DMS 273 (cell line): ENCODE measurements at regions not wholly inside any gene's neighbourhood (a gene's known extent, or its start where the extent isn't known, plus 50 kb on each side); places are given as distances from the start of the nearest gene placed in this dataset.
"Not testable (repeated sequence)": the region's sequence is repeated elsewhere in the genome, so short reads cannot be mapped to it uniquely, and the experiment has no call there.

Experiments
- DNase-seq: peaks from one replicate; lab custom pipeline; 2025; ENCODE audit not compliant: unreplicated experiment; lab: John Stamatoyannopoulos, UW

DNA sequence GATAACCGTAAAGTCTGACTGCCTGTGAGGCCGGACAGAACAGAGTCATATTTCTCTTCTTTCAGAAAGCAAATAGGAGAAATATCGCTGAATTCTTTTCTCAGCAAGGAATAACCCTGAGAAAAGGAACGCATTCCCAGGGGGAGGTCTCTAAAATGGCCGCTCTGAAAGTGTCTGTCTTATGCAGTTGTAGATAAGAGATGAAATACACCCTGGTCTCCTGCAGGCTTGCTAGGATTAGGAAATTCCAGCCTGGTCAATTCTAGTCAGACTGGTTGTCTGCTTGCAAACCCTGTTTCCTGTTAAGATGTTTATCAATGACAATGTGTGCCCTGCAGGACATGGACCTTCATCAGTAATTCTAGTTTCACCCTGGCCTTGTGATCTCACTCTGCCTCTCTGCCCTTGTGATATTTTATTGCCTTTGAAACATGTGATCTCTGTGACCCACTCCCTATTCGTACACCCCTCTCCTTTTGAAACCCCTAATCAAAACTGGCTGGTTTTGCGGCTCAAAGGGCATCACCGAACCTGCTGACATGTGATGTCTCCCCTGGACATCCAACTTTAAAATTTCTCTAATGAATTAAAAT, 934.8 kb upstream of the SPRY2 start:
- peak; percentile 14 for DNase-seq

DNA sequence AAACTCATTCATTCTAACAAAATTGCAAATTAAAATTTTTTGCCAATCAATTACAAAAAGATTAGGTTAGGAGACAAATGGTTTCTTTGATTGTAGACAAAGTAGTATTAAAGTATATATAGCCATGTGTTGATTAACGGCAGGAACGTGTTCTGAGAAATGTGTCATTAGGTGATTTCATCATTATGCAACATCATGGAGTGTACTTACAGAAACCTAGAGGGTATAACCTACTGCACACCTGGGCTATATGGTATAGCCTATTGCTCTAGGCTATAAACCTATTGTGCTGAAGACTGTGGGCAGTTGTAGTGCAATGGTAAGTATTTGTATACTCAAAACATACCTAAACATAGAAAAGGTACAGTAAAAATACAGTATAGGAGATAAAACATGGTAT, 906.8 kb upstream of the SPRY2 start:
- no peak for DNase-seq

DNA sequence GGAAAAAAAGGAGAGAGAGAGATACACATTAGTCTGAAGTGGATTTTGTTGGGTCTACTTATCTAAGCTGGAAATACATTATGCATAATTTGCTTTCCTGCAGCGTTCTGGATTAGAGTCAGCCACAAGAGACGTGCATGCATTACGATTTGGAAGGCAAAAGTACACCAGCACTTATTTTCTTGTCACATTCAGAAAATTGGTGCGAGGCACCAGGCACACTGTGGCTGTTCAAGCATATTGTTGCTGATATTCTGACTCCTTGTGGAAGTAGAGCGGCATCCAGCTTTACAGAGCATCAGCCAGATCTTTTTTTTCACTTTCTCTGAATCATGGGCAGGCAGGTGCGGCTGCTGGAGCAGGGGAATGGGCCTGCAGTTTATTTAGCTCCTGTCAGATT, 905.6 kb upstream of the SPRY2 start:
- DNase-seq: no peak

DNA sequence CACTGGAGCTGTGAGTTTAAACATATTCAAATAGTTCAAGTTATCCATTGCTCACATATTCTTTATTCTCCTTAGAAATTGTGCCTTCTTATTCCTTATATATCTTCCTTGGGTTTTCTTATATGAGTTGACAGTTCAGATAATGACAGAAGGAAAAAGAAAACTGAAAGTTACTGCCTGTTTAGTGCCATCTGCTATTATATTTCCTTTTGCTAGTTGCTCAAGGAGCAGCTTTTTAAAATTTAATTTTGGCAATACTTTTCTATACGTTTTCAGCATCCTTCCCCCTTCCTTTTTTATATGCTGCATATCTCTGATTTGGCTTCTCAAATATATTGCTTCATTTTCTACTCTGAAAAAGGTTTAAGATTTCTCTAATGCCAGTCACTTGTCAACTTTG, 903.1 kb upstream of the SPRY2 start:
- DNase-seq: no peak

DNA sequence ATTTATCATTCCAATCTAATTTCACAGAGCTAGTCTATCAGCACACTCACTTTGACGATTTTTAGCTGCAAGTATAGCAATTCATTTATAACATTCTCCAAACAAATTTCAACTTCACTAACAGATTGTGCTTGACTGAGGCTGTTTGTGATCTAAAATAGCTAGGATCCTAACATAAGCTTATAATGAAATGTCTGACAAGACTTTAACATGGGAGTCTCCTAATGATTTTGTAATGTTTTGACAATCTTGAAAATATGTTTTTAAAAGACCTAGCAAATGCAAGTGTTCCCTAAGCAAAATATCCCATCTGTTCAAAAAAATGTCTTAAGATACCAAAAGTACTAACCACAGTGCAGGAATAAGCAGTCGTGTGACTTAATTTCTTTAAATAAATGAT, 889.5 kb upstream of the SPRY2 start:
- DNase-seq: no peak

DNA sequence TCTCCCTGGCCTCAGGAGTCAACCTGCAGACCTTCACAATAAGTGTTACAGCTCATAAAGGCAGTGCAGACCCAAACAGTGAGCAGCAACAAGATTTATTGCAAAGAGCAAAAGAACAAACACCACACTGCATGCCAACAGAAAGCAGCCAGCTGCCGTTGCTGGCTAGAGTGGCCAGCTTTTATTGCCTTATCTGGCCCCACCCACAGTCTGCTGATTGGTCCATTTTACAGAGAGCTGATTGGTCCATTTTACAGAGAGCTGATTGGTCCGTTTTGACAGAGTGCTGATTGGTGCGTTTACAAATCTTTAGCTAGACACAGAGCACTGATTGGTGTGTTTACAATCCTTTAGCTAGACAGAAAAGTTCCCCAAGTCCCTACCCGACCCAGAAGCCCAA, 885.9 kb upstream of the SPRY2 start:
- not testable (repeated sequence) for DNase-seq

DNA sequence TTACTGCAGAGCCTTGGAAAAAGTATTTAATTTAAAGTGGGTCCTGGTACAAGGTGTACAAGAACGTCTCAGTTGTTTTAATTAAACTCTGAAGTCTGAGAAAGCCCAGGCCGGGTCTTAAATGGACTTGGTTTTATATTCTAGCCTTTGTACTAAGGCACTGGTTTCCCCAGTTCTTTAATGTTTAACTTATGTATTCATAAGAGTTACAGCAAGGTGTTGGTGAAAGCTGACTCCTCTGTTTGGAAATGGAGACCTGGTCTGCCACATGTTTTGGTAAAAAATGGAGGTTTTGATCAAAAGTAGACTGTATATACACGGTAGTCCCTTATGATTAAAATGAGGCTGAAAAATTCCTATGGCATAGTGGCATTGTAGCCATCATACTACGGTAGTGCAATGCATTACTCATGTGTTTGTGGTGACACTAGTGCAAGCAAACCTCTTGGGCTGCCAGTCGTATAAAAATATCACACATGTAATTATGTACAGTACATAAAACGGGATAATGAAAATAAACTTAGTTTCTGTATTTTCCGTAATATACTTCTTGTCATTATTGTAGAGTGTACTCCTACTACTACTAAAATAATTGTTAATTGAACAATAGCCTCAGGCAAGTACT, 883.4 kb upstream of the SPRY2 start:
- DNase-seq: no peak

DNA sequence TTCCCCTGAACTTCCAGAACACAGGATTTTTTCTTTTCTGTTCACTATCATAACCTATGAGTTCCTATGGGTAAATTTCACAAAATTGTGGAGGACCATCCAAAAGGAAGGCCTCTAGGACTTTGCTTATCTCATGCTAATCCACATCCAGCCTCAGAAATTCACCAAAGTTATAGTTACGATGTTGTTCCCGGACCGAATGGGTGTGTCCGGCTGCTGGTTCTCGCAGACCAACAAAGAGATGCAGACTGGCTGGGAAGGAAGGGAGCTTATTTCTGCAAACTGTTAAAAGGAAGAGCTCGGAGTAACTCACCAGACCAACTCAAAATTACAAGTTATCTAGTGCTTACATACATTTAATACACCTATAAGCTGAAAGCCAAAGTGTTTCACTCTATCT, 882.9 kb upstream of the SPRY2 start:
- DNase-seq: no peak

DNA sequence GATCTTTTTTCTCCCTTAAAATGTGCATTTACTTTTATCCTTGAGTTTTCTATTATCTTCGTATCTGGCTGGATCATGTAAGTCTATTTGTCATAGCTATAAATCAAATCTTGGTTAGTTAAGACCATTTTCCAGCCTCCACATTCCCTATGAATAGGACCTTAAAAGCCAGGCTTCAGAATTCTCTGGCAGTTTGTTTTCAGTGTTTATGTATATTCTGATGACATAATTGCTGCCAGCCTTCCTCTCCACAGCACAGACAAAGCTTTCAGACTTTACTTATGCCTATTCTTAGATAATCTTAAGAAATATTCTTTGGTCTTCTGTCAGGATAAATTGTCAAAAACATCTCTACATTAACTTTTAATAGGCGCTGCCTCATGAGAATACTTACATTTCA, 870.8 kb upstream of the SPRY2 start:
- DNase-seq: no peak

DNA sequence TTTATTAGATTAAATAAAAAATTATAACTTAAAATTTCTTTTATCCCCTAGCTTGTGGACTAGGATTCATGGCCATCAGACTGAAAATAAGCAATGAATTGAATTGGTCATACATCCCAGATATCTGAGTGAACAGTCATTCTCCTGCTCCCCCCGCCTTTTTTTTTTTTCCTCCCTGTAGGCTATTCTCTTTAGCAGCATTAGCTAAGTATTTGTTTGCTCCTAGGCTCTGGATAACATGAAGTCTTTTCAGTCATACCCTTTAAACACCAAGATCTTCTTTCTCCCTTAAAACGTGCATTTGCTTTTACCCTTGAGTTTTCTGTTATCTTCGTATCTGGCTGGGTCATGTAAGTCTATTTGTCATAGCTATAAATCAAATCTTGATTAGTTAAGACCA, 866.7 kb upstream of the SPRY2 start:
- no peak for DNase-seq

DNA sequence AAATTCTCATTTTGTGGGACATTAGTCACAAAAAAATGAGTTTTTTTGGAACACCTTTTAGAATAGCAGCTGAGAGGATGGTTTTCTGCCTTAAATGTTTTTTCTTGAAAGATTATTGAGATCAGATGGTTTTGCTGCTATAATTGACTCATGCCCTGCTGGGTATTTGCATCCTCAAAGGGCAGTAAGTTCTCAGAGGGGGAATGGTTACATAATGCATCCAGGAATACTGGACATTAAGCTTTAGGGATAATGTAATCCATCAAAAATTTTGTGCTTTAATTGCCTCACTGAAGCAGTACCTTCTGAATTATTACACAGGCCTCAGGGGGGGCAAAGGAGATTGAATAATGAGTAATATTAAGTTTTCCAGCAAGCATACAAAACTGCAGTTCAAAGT, 866.3 kb upstream of the SPRY2 start:
- no peak for DNase-seq

DNA sequence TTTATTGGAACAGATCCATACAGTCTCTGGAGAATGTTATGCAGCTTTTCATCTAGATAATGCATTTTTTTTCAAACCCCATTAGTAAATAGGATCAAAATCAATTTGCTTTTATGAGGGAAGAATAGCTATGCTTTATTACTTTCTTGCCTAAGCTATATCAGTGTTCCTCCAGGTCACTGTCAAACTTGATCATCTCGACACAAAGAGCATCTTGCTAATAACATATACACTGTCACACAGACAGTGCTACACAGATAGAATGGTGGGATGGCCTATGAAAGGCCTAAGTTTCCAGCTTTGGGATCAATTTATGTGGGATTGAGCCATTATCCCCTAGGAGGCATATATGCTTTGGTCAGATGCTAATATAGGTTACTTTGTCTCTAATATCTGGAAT, 862.9 kb upstream of the SPRY2 start:
- no peak for DNase-seq

DNA sequence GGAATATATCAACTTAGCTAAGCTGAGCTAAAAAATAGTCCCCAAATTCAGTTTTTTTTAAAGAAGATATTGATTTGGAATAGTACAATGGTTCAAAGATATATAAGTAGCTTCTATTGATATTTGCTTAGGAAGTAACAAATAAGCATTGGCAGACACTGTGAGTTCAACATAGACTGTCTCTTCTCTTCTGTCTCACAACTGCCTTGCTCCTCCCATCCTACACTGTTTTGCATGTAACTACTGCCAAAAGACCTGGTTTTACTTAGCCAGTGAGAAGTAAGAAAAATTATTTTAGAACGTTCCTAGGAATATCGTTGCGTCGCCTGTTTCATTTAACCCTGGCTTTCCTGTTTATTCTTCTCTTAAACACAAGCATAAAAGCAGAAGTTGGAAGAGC, 859.0 kb upstream of the SPRY2 start:
- no peak for DNase-seq

DNA sequence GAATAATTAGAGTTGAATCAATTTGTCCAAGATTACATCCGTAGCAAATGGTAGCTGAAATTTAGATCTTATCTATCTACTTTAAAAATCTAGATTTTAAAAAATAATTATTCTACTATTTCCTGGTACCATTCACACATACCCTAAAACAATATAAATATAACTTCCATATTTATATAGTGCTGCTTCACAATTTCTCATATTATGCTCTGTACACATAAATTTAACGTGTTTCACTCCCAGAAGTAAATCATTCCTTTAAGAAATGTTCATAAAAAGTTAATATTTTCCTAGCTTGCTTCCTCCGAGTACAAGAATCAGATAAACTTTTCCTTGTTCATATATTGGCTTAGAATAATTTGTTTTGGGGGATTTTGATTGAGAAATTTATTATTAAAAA, 857.0 kb upstream of the SPRY2 start:
- DNase-seq: no peak

DNA sequence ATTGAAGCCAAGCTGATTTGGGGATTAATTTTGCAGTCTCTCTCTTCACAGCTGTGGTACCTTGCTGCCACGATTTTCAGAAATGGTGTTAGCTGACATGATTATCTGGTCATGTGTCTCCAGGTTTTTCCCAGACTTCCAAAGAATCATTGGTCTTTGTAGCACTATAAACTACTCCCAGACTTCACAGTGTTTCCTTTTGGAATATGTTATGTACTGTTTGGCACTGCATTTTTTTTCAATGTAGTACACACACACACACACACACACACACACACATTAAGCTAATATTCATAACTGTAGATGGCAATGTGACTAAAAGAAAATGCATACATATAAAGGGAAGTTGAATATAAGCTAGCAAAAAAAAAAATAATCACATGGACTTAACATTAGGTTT, 856.6 kb upstream of the SPRY2 start:
- no peak for DNase-seq

DNA sequence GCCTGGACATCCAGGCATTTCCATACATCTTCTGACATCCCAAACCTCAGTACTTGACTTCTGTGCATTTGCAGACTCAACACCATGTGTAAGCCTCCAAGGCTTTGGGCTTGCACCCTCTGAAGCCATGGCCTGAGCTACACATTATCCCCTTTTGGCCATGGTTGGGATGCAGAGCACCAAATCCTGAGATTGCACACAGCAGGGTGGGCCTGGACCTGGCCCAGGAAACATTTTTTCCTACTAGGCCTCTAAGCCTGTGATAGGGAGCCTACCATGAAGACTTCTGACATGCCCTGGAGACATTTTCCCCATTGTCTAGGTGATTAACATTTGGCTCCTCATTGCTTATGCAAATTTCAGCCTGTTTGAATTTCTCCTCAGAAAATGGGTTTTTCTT, 853.4 kb upstream of the SPRY2 start:
- no peak for DNase-seq

DNA sequence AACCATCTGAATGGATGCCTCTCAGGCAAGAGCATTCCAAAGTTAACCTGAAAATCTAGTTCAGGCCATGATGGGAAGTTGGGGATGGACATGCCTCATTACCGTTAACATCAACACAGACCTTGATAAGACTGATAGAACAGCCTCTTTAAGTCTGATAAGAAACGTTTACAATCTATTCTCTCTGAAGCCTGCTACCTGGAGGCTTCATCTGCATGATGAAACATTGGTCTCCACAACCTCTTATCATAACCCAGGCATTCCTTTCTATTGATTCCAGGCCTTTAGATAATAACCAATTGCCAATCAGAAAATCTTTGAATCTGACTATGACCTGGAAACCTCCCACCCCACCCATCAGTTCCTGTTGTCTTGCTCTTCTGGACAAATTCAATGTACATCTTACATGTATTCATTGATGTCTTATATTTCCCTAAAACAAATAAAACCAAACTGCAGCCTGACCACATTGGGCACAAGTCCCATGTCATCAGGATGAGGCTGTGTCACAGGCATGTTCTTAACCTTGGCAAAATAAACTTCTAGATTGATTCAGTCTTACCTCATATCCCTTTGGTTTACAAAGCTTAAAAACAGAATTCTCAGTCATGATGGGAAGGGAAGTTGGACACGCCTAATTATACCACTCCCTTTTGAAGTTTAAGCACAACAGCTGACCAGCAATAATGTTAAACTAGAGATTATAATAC, 843.8 kb upstream of the SPRY2 start:
- DNase-seq: no peak

DNA sequence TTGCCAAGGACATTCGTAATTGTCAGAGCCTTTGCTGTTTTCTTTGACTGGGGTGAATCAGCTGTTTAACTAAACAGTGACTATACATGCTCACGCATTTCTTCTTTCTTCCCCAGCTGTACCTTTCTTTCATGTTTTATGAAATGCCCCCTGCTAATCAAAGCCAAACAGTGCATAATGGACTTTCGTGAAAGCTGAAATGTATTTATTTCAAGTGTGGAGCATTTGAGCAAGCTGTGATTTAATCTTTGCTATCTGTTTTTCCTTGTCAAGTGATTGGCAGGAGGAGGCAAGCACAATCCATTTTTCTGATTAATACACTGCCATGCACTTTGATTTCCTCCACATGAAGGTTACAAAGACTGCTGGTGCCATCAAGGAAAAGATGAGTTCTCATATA, 831.7 kb upstream of the SPRY2 start:
- DNase-seq: no peak

DNA sequence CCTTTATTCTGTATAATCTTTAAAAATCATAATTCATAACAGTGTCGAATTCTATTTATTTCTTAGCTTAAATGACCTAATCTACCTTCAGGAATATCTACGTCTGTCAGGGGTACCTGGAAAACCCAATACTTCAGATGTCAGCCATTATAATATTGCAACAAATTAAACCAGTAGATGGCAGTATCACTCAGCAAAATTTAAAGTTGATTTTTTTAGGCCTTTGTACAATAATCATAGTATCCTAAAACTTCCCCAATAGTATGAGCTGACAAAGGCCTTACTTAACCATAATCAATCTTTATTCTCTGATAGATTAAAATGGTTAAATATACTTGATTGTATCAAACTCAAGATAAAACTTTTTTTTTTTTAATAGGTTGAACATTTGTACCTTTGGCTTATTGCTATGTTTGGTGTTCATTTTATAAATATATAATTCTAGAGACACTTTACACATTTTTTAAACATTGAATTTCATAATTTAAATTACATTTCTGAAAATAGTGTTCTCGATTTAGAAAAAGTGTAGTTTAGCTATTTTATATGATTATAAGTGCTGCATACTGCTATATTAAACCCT, 830.2 kb upstream of the SPRY2 start:
- peak; percentile 42 for DNase-seq

DNA sequence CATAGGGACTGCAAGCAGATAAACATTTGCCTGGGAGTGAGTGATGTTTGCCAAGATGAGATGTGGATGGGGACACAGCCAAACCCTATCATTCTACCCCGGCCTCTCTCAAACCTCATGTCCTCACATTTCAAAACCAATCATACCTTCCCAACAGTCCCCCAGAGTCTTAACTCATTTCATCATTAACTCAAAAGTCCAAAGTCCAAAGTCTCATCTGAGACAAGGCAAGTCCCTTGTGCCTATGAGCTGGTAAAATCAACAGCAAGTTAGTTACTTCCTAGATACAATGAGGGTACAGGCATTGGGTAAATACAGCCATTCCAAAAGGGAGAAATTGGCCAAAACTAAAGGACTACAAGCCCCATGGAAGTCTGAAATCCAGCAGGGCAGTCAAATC, 822.9 kb upstream of the SPRY2 start:
- not testable (repeated sequence) for DNase-seq

DNA sequence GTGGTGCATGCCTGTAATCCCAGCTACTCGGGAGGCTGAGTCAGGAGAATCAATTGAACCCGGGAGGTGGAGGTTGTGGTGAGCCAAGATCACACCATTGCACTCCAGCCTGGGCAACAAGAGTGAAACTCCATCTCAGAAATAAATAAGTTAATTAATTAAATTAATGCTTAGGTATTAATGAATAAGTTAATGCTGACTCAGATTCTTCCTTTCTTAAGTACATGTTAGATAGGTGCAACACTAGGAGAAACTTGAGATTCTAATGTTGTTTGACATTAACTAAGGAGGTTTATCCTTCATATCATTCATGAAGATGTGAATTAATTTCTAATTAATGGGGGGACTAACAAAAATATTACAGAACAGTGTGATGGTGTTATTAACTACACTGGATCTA, 812.6 kb upstream of the SPRY2 start:
- no peak for DNase-seq

DNA sequence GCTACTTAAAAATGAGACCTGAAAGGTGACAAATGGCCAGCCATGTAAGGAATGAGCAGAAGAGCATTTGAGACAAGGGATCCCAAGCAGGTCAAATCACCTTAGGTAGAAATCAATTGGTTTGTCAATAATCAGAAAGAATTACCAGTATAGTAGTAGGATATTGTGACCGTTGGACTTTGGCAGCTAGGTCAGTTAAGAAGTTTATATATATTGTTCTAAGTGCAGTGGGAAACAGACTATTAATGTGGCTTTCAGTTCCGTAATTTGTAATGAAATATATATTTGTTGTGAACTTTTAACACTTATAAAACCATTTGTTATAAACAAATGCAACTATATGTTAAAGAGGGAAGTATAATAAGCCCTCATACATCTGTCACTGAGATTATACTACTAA, 807.9 kb upstream of the SPRY2 start:
- DNase-seq: no peak
